AG09319 (cell line): ENCODE measurements at regions not wholly inside any gene's neighbourhood (a gene's known extent, or its start where the extent isn't known, plus 50 kb on each side); places are given as distances from the start of the nearest gene placed in this dataset.

Source experiments
- DNase-seq: peaks from one replicate; pipeline ENCODE4 v3.0.0-alpha.2; 2010; ENCODE audit warnings: low read depth; ENCODE audit errors: extremely low read depth
- TF ChIP-seq, protein P1 (sequence below): IDR thresholded peaks from 2 replicates; pipeline ENCODE4 v1.5.1; 2011; ENCODE audit warnings: low read depth, mild to moderate bottlenecking, inconsistent platforms, low read length, moderate library complexity

GRCh38 chr16:51276336-51276735 lies 125.3 kb upstream of the SALL1 start:
- DNase-seq = no peak
- TF ChIP-seq, protein P1, sequence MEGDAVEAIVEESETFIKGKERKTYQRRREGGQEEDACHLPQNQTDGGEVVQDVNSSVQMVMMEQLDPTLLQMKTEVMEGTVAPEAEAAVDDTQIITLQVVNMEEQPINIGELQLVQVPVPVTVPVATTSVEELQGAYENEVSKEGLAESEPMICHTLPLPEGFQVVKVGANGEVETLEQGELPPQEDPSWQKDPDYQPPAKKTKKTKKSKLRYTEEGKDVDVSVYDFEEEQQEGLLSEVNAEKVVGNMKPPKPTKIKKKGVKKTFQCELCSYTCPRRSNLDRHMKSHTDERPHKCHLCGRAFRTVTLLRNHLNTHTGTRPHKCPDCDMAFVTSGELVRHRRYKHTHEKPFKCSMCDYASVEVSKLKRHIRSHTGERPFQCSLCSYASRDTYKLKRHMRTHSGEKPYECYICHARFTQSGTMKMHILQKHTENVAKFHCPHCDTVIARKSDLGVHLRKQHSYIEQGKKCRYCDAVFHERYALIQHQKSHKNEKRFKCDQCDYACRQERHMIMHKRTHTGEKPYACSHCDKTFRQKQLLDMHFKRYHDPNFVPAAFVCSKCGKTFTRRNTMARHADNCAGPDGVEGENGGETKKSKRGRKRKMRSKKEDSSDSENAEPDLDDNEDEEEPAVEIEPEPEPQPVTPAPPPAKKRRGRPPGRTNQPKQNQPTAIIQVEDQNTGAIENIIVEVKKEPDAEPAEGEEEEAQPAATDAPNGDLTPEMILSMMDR = no peak

DNA sequence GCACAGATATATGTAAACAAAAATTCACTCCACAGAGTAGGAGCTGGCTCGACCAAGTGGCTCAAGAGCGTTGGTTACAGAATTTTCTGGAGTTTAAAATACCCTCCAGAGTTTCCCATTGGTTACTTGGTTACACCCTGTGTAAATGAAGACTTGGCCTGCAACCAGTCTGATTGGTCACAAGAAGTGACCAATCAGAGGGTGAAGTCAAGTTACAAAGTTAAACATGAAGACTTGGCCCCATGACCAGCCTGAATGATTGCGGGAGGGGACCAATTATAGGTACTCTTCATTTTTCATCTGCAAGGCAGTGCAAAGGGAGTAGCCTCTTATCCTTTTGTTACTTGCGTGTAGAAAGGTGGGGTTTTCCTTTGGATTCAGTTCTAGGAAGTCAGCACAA lies 121.3 kb upstream of the SALL1 start:
- TF ChIP-seq, protein P1 = no peak
- DNase-seq = no peak

DNA sequence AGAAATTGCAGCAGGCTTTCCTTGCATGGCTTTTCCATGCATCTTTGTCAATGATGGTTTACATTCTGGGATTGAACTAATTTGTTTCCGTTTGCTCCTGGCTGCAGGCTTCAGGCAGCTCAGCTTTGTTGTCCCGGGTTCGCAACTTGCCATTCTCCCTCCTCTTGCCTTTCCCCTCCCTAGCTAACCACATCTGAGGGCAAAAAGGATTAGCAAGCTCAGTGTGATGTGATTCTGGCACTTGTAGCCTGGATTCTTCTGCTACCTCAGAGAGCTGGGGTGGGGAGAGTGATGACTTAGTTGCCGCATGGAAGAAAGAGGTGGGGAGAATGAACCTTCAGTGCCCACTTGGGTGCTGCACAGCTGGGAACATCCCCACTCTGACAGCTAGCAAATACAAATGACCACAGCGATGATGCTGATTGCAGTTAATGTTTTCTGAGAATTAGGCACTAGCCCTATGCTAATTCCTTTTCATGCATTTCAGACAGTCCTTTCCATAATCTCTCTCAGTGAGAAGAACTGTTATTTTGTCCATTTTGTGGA lies 120.2 kb upstream of the SALL1 start:
- no peak for DNase-seq
- TF ChIP-seq, protein P1 = no peak

DNA sequence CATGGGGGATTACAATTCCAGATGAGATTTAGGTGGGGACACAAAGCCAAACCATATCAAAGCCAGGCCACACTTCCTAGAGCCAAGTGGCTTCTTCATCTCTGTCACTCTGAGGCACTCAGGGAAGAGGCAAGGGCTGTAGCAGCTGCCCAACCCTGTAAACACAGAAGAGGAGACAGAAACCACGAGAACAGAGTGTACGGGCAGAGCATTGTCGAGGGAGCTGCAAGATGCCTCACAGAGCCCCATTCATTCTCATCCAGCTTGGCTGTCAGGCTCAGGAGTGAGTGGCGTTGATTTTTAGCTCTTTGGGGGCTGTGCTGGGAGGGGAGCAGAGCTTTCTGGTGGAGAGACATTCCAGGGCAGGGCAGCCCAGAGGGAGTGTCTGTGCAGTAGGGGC lies 117.2 kb upstream of the SALL1 start:
- no peak for DNase-seq
- TF ChIP-seq, protein P1 = no peak

DNA sequence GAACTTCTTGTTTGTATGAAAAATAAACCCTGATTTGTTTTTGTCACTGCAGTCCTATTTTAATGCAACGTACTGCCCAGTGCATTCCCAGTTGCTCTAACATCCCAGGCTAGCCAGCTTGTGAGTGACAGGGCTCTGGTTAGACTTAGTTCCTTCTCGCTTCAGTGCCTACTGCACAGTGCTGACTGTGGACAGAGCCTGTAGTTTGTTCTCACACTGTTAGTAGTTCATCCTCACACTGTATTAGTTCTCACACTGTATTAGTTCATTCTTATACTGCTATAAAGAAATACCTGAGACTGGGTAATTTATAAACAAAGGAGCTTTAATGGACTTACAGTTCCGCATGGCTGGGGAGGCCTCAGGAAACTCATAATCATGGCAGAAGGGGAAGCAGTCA lies 116.6 kb upstream of the SALL1 start:
- no peak for DNase-seq
- TF ChIP-seq, protein P1 = no peak

GRCh38 chr16:51262428-51262827 lies 111.4 kb upstream of the SALL1 start:
- TF ChIP-seq, protein P1 = no peak
- no peak for DNase-seq

- DNase-seq = no peak
- TF ChIP-seq, protein P1 = no peak
Measured at GRCh38 chr16:51261919-51262318, 110.8 kb upstream of the SALL1 start.
